ENCODE measurements at regions not wholly inside any gene's neighbourhood (a gene's known extent, or its start where the extent isn't known, plus 50 kb on each side); places are given as distances from the start of the nearest gene placed in this dataset.

DNA sequence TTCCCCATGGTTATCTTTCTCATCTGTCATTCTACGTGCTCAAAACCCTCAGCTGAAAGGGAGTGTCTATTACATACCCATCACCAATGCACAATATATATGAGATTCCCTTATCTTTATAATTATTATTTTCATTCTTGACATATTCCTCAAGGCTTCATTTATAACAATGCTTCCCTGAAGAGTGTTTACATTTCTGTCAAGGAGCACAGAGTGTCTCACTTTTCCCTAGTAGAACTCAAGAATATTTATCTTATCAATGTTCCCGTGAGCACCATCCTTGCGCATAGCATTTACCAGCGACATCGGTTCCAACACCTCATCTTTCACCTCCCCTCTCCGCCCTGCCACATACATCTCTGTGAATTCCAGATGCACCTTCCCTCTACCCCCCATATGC is 250.6 kb downstream of the PLA2G4A start:
- Histone ChIP-seq H3K4me1 (ENCODE audit: control insufficient read depth in 1 of 2, insufficient read depth in 2 of 2, low read length in 2 of 2) (no peaks in the 10 kb centered on the region), H2BK12ac (ENCODE audit: low read length) (no peak overlapping the region), H3K9me3 (ENCODE audit: insufficient read depth, low read depth, low read length) (no peaks in the 10 kb centered on the region), H3K23ac (ENCODE audit: low read length) (no peak overlapping the region), H3K18ac (ENCODE audit: low read length) (no peak overlapping the region), H2AK5ac (ENCODE audit: low read length) (no peak overlapping the region), H4K8ac (ENCODE audit: low read depth, low read length) (no peak overlapping the region), H2BK120ac (ENCODE audit: insufficient read depth, low read length, poor library complexity) (no peak overlapping the region), H3K9ac (ENCODE audit: low read length) (no peak overlapping the region), H3K4me3 (ENCODE audit: low read depth, low read length) (no peak overlapping the region), H2BK5ac (ENCODE audit: low read depth, low read length, poor library complexity) (no peak overlapping the region), H3K36me3 (ENCODE audit: control insufficient read depth in 1 of 2, insufficient read depth in 2 of 2, low read length in 2 of 2) (no peaks in the 10 kb centered on the region), H3K4me2 (ENCODE audit: low read length) (no peak overlapping the region), H3K14ac (ENCODE audit: low read length) (no peak overlapping the region), H4K91ac (ENCODE audit: low read depth, low read length) (no peak overlapping the region), H3K79me1 (ENCODE audit: low read length) (no peaks in the 10 kb centered on the region), H3K79me2 (ENCODE audit: control insufficient read depth, insufficient read depth, low read length, poor library complexity) (no peaks in the 10 kb centered on the region), H3K4ac (ENCODE audit: low read depth, low read length) (no peak overlapping the region), H3K27me3 (ENCODE audit: insufficient read depth, low read length) (no peaks in the 10 kb centered on the region), H4K12ac (ENCODE audit: low read depth, low read length) (no peak overlapping the region), H2AFZ (ENCODE audit: insufficient read depth, low read length, poor library complexity) (no peak overlapping the region), H3K27ac (ENCODE audit: low read depth, low read length) (no peak overlapping the region)
- DNase-seq = no peak
- no CpG with 5 or more reads among the region's 6 CpGs for WGBS (ENCODE audit: extremely low coverage, insufficient coverage, insufficient read length)

DNA sequence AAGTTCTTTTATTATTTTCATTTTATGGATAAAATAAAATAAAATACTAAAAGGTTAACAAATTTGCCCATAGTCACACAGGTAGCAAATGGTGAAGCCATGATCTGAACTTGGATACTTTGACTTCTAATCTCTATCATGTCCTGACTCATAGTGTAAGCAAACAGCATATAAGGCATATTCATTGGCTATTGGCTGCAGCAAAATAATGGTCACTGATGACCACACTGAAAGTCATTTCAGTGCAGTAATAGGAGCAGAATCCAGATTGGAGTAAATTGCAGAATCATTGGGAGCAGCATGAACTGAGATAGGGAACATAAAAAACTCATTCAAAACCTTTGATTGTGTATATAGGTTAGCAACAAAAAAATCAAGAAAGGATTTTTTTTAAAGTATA is 262.9 kb downstream of the PLA2G4A start:
- Histone ChIP-seq H2AK5ac (ENCODE audit: low read length) (no peak overlapping the region), H3K18ac (ENCODE audit: low read length) (no peak overlapping the region), H4K8ac (ENCODE audit: low read depth, low read length) (no peak overlapping the region), H2BK5ac (ENCODE audit: low read depth, low read length, poor library complexity) (no peak overlapping the region), H3K4me1 (ENCODE audit: control insufficient read depth in 1 of 2, insufficient read depth in 2 of 2, low read length in 2 of 2) (no peaks in the 10 kb centered on the region), H3K14ac (ENCODE audit: low read length) (no peak overlapping the region), H3K36me3 (ENCODE audit: control insufficient read depth in 1 of 2, insufficient read depth in 2 of 2, low read length in 2 of 2) (no peaks in the 10 kb centered on the region), H3K4ac (ENCODE audit: low read depth, low read length) (no peak overlapping the region), H3K79me1 (ENCODE audit: low read length) (no peaks in the 10 kb centered on the region), H2BK120ac (ENCODE audit: insufficient read depth, low read length, poor library complexity) (no peak overlapping the region), H4K91ac (ENCODE audit: low read depth, low read length) (no peak overlapping the region), H3K27me3 (ENCODE audit: insufficient read depth, low read length) (no peaks in the 10 kb centered on the region), H3K9ac (ENCODE audit: low read length) (no peak overlapping the region), H2BK12ac (ENCODE audit: low read length) (no peak overlapping the region), H4K12ac (ENCODE audit: low read depth, low read length) (no peak overlapping the region), H3K4me2 (ENCODE audit: low read length) (no peak overlapping the region), H3K4me3 (ENCODE audit: low read depth, low read length) (no peak overlapping the region), H2AFZ (ENCODE audit: insufficient read depth, low read length, poor library complexity) (no peak overlapping the region), H3K9me3 (ENCODE audit: insufficient read depth, low read depth, low read length) (no peaks in the 10 kb centered on the region), H3K79me2 (ENCODE audit: control insufficient read depth, insufficient read depth, low read length, poor library complexity) (no peaks in the 10 kb centered on the region), H3K23ac (ENCODE audit: low read length) (no peak overlapping the region), H3K27ac (ENCODE audit: low read depth, low read length) (no peak overlapping the region)
- no peak for DNase-seq

DNA sequence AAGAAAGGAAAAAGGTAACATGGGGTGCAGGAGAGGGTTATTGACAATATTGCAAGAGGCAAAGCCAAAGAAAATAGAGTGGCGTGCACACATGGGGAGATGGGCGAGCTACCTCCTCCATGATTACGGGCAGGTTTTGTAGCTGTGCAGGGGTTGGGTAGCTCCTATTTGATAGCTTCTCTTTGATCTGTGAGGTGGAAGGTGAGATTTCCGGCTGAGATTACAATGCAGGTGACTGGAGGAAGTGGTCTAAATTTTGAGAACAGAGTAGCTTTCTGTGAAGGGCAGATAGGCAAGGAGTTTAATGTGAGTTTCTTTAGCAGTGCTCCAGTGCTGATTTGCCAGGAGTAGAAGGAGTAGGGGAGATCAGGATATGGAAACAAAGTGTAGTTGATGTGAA is 263.4 kb downstream of the PLA2G4A start:
- Histone ChIP-seq H3K4me3 (ENCODE audit: low read depth, low read length) (no peak overlapping the region), H3K23ac (ENCODE audit: low read length) (no peak overlapping the region), H2AFZ (ENCODE audit: insufficient read depth, low read length, poor library complexity) (no peak overlapping the region), H3K79me2 (ENCODE audit: control insufficient read depth, insufficient read depth, low read length, poor library complexity) (no peaks in the 10 kb centered on the region), H3K14ac (ENCODE audit: low read length) (no peak overlapping the region), H3K18ac (ENCODE audit: low read length) (no peak overlapping the region), H4K12ac (ENCODE audit: low read depth, low read length) (no peak overlapping the region), H3K9me3 (ENCODE audit: insufficient read depth, low read depth, low read length) (no peaks in the 10 kb centered on the region), H3K4ac (ENCODE audit: low read depth, low read length) (no peak overlapping the region), H2BK120ac (ENCODE audit: insufficient read depth, low read length, poor library complexity) (no peak overlapping the region), H2BK12ac (ENCODE audit: low read length) (no peak overlapping the region), H3K27ac (ENCODE audit: low read depth, low read length) (no peak overlapping the region), H3K4me1 (ENCODE audit: control insufficient read depth in 1 of 2, insufficient read depth in 2 of 2, low read length in 2 of 2) (no peaks in the 10 kb centered on the region), H3K27me3 (ENCODE audit: insufficient read depth, low read length) (no peaks in the 10 kb centered on the region), H4K91ac (ENCODE audit: low read depth, low read length) (no peak overlapping the region), H3K4me2 (ENCODE audit: low read length) (no peak overlapping the region), H2BK5ac (ENCODE audit: low read depth, low read length, poor library complexity) (no peak overlapping the region), H3K36me3 (ENCODE audit: control insufficient read depth in 1 of 2, insufficient read depth in 2 of 2, low read length in 2 of 2) (no peaks in the 10 kb centered on the region), H3K9ac (ENCODE audit: low read length) (no peak overlapping the region), H3K79me1 (ENCODE audit: low read length) (no peaks in the 10 kb centered on the region), H2AK5ac (ENCODE audit: low read length) (no peak overlapping the region), H4K8ac (ENCODE audit: low read depth, low read length) (no peak overlapping the region)
- no CpG with 5 or more reads among the region's 4 CpGs for WGBS (ENCODE audit: extremely low coverage, insufficient coverage, insufficient read length)
- no peak for DNase-seq

DNA sequence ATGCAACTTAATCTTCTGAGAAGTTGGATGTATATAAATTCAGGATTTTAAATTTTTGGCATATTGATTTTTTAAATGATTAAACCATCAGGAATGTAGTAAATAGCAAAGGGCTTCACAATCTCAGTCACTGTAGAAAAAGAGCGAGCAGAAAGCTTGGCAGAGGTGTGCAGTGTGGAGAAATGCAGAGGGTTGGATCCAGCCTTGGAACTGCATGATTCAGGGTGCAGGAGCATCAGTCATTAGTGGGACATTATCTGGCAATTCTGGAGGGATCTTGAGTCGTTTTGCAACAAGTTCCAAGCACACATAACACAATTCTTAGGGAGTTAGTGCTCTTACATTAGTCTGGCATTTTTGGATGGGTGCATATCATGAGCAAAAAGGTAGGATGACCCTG is 267.9 kb downstream of the PLA2G4A start:
- no peak overlapping the region for H2AFZ ChIP-seq (ENCODE audit: insufficient read depth, low read length, poor library complexity)
- no peak overlapping the region for H3K18ac ChIP-seq (ENCODE audit: low read length)
- H3K36me3 ChIP-seq (ENCODE audit: control insufficient read depth in 1 of 2, insufficient read depth in 2 of 2, low read length in 2 of 2) = no peaks in the 10 kb centered on the region
- H3K23ac ChIP-seq (ENCODE audit: low read length) = no peak overlapping the region
- no peak overlapping the region for H4K91ac ChIP-seq (ENCODE audit: low read depth, low read length)
- no peak overlapping the region for H3K4me3 ChIP-seq (ENCODE audit: low read depth, low read length)
- no peak overlapping the region for H4K8ac ChIP-seq (ENCODE audit: low read depth, low read length)
- H2BK5ac ChIP-seq (ENCODE audit: low read depth, low read length, poor library complexity) = no peak overlapping the region
- no peak overlapping the region for H2AK5ac ChIP-seq (ENCODE audit: low read length)
- no peak overlapping the region for H2BK12ac ChIP-seq (ENCODE audit: low read length)
- no peaks in the 10 kb centered on the region for H3K27me3 ChIP-seq (ENCODE audit: insufficient read depth, low read length)
- H3K9me3 ChIP-seq (ENCODE audit: insufficient read depth, low read depth, low read length) = no peaks in the 10 kb centered on the region
- no CpG with 5 or more reads among the region's 2 CpGs for WGBS (ENCODE audit: extremely low coverage, insufficient coverage, insufficient read length)
- no peak for DNase-seq
- H3K9ac ChIP-seq (ENCODE audit: low read length) = no peak overlapping the region
- H3K79me1 ChIP-seq (ENCODE audit: low read length) = no peaks in the 10 kb centered on the region
- H3K4ac ChIP-seq (ENCODE audit: low read depth, low read length) = no peak overlapping the region
- no peaks in the 10 kb centered on the region for H3K4me1 ChIP-seq (ENCODE audit: control insufficient read depth in 1 of 2, insufficient read depth in 2 of 2, low read length in 2 of 2)
- no peak overlapping the region for H3K27ac ChIP-seq (ENCODE audit: low read depth, low read length)
- no peak overlapping the region for H4K12ac ChIP-seq (ENCODE audit: low read depth, low read length)
- no peak overlapping the region for H2BK120ac ChIP-seq (ENCODE audit: insufficient read depth, low read length, poor library complexity)
- no peaks in the 10 kb centered on the region for H3K79me2 ChIP-seq (ENCODE audit: control insufficient read depth, insufficient read depth, low read length, poor library complexity)
- no peak overlapping the region for H3K4me2 ChIP-seq (ENCODE audit: low read length)
- no peak overlapping the region for H3K14ac ChIP-seq (ENCODE audit: low read length)

DNA sequence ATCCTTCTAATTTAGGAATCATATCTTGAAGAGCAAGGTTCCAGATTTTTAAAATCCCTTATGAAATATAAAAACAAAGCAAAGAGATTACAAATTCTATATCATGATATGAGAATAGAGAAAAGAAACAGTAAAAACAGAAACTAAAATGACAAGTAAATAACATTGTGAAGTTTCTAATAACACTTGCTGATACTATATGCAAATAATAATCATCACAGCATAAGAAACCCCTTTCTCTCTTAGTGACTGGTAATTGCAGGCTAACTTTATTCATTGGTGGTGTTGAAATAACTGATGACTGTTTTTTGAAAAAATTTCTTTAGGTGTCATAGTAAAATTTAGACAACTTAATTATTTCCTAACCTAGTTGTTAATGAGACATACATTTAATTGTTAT is 281.6 kb downstream of the PLA2G4A start:
- DNase-seq = no peak
- Histone ChIP-seq H3K36me3 (ENCODE audit: control insufficient read depth in 1 of 2, insufficient read depth in 2 of 2, low read length in 2 of 2) (no peaks in the 10 kb centered on the region), H2AFZ (ENCODE audit: insufficient read depth, low read length, poor library complexity) (no peak overlapping the region), H3K14ac (ENCODE audit: low read length) (no peak overlapping the region), H3K79me2 (ENCODE audit: control insufficient read depth, insufficient read depth, low read length, poor library complexity) (no peaks in the 10 kb centered on the region), H3K4me3 (ENCODE audit: low read depth, low read length) (no peak overlapping the region), H4K91ac (ENCODE audit: low read depth, low read length) (no peak overlapping the region), H3K4me1 (ENCODE audit: control insufficient read depth in 1 of 2, insufficient read depth in 2 of 2, low read length in 2 of 2) (no peaks in the 10 kb centered on the region), H3K9me3 (ENCODE audit: insufficient read depth, low read depth, low read length) (no peaks in the 10 kb centered on the region), H3K9ac (ENCODE audit: low read length) (no peak overlapping the region), H4K12ac (ENCODE audit: low read depth, low read length) (no peak overlapping the region), H2BK120ac (ENCODE audit: insufficient read depth, low read length, poor library complexity) (no peak overlapping the region), H3K23ac (ENCODE audit: low read length) (no peak overlapping the region), H2AK5ac (ENCODE audit: low read length) (no peak overlapping the region), H3K27me3 (ENCODE audit: insufficient read depth, low read length) (no peaks in the 10 kb centered on the region), H3K27ac (ENCODE audit: low read depth, low read length) (no peak overlapping the region), H3K18ac (ENCODE audit: low read length) (no peak overlapping the region), H2BK12ac (ENCODE audit: low read length) (no peak overlapping the region), H3K4ac (ENCODE audit: low read depth, low read length) (no peak overlapping the region), H3K4me2 (ENCODE audit: low read length) (no peak overlapping the region), H4K8ac (ENCODE audit: low read depth, low read length) (no peak overlapping the region), H2BK5ac (ENCODE audit: low read depth, low read length, poor library complexity) (no peak overlapping the region), H3K79me1 (ENCODE audit: low read length) (no peaks in the 10 kb centered on the region)

Measured in trophoblast cell (in vitro differentiated cells and primary cell).